Kidney (tissue), 13 donors: ENCODE measurements at regions not wholly inside any gene's neighbourhood (a gene's known extent, or its start where the extent isn't known, plus 50 kb on each side); places are given as distances from the start of the nearest gene placed in this dataset.

ENCODE experiments used
- DNase-seq, 5 donors: peaks; one replicate each; pipeline ENCODE4 v3.0.0-alpha.2; 2013 to 2020
- FAIRE-seq: peaks from 2 replicates; lab custom pipeline; 2012; peaks lifted over from hg19 to GRCh38; lab: Jason Lieb, UNC
- H3K27ac ChIP-seq, 2 donors: one replicate each; pipeline ENCODE4 v1.7.0; 2013; ENCODE audit warnings: low read depth in 2 of 2, low read length in 2 of 2, inconsistent platforms in 1 of 2
- H3K27me3 ChIP-seq: one replicate; pipeline ENCODE4 v1.7.1; 2013; ENCODE audit warnings: low read length, inconsistent platforms; ENCODE audit not compliant: control insufficient read depth, insufficient read depth
- H3K36me3 ChIP-seq, 3 donors: one replicate each; pipeline versions ENCODE4 v1.7.0 to v1.7.1; 2013; ENCODE audit warnings: low read length in 3 of 3, control low read depth in 1 of 3, inconsistent platforms in 1 of 3; ENCODE audit not compliant: insufficient read depth in 3 of 3, control insufficient read depth in 2 of 3
- H3K4me1 ChIP-seq, 3 donors: one replicate each; pipeline versions ENCODE4 v1.7.0 to v1.7.1; 2013; ENCODE audit warnings: low read length in 3 of 3, inconsistent platforms in 1 of 3, low read depth in 1 of 3; ENCODE audit not compliant: control insufficient read depth in 2 of 3, insufficient read depth in 2 of 3
- H3K4me3 ChIP-seq, 3 donors: one replicate each; pipeline versions ENCODE4 v1.7.0 to v1.8.1; 2013; ENCODE audit warnings: low read length in 3 of 3, control low read depth in 1 of 3, inconsistent platforms in 1 of 3
- H3K9ac ChIP-seq, 3 donors: one replicate each; pipeline versions ENCODE4 v1.7.0 to v1.7.1; 2013; ENCODE audit warnings: low read length in 3 of 3, control low read depth in 1 of 3, inconsistent platforms in 1 of 3
- H3K9me3 ChIP-seq, 3 donors: one replicate each; pipeline versions ENCODE4 v1.7.0 to v1.7.1; 2013; ENCODE audit warnings: low read length in 3 of 3, control low read depth in 1 of 3, inconsistent platforms in 1 of 3; ENCODE audit not compliant: control insufficient read depth in 2 of 3, insufficient read depth in 1 of 3
- CTCF ChIP-seq: IDR thresholded peaks from 3 replicates; pipeline ENCODE4 v1.5.1; 2012; ENCODE audit warnings: mild to moderate bottlenecking, moderate library complexity, borderline replicate concordance; ENCODE audit not compliant: insufficient read depth; ENCODE audit errors: extremely low read depth
- intact Hi-C: fragments of 100-400 bp; cut with DNase I; formaldehyde crosslinking; loops from one replicate; pipeline ENCODE4 v1.11.1; 2022
- donor health status: control.
- donor health status: control.
- donor health status: control.
- donor health status: control.
- donor health status: control.
- donor health status: DM: yes; HTN: yes; CAD: no.
- donor health status: Normal renal cell carcinoma (clear cell type).

- intact Hi-C loops: no loop called here
- no peaks in the 10 kb centered on the region for H3K4me1 ChIP-seq
- H3K27me3 ChIP-seq: no peaks in the 10 kb centered on the region
- no peak for TF ChIP-seq CTCF
- no peak overlapping the region for H3K4me3 ChIP-seq
- H3K9ac ChIP-seq: no peak overlapping the region
- no peaks in the 10 kb centered on the region for H3K9me3 ChIP-seq
- H3K27ac ChIP-seq: no peak overlapping the region
- H3K36me3 ChIP-seq: no peaks in the 10 kb centered on the region
- FAIRE-seq: no peak
- DNase-seq: no peak
Observed at GRCh38 chr13:31649766-31650165, 89.6 kb upstream of the RXFP2 start.

DNA sequence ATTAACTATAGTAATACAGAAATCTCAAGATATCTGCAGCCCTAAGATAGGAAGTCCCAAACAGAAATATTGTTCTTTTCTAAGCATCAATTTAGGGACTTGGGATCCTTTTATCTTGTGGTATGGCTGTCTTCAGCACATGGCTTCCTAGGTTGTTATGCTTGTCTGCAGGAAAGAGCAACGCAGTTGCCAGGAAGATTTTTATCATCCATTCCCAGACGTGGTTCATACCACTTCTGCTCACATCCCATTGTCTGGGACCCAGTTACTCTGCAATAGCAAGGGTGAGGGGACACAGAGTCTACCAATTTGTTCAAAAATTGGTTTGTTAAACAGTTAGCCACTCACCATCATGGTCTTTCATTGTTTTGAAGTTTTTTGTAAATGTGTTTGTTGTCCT is 85.6 kb upstream of the RXFP2 start:
- Histone ChIP-seq H3K4me1 (no peaks in the 10 kb centered on the region), H3K9me3 (no peaks in the 10 kb centered on the region), H3K27me3 (no peaks in the 10 kb centered on the region), H3K27ac (no peak overlapping the region), H3K36me3 (no peaks in the 10 kb centered on the region), H3K9ac (no peak overlapping the region), H3K4me3 (no peak overlapping the region)
- FAIRE-seq (no peak), DNase-seq (no peak)
- intact Hi-C loops: no loop called here
- no peak for TF ChIP-seq CTCF

DNA sequence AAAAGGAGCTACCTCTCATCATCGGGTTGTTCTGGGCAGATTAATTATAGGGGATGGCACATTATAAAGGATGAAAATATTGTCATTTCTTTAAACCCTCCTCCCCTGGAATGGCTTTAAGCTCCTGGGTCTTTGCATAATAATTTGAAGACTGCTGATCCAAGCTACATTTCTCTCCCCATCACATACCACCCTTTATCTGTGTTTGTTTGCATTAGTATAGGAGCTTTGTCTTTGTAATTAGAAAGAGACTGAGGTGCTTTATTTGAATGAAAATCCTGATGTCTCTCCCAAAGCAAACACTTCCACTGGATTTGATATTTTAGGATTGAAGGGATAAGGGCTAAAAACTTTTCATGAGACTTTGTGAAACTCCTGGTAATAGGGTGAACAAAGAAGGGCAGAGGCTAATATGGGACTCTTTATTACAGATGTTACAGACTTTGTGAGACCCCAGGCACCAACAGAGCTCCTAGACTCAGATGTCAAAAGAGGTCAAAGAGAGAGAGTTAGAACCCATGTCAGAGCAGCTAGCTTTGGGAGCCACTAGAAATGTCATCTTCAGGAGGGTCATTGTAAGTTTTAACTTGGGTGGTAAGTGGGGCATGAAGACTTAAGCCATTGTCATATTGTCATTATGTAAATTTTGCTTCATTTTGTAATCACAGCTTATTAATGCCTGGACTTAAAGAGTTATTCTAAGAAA is 75.3 kb upstream of the RXFP2 start:
- no peak overlapping the region for H3K9ac ChIP-seq
- peaks cover 0 to 2% (median 0%) of the 10 kb centered on the region in 3 donors for H3K9me3 ChIP-seq
- no peaks in the 10 kb centered on the region for H3K36me3 ChIP-seq
- no peak overlapping the region for H3K4me3 ChIP-seq
- H3K27me3 ChIP-seq: no peaks in the 10 kb centered on the region
- intact Hi-C loops: no loop called here
- H3K4me1 ChIP-seq: no peaks in the 10 kb centered on the region
- FAIRE-seq (no peak), DNase-seq (no peak)
- no peak for TF ChIP-seq CTCF
- H3K27ac ChIP-seq: no peak overlapping the region
